ENCODE measurements at regions not wholly inside any gene's neighbourhood (a gene's known extent, or its start where the extent isn't known, plus 50 kb on each side); places are given as distances from the start of the nearest gene placed in this dataset.

DNA sequence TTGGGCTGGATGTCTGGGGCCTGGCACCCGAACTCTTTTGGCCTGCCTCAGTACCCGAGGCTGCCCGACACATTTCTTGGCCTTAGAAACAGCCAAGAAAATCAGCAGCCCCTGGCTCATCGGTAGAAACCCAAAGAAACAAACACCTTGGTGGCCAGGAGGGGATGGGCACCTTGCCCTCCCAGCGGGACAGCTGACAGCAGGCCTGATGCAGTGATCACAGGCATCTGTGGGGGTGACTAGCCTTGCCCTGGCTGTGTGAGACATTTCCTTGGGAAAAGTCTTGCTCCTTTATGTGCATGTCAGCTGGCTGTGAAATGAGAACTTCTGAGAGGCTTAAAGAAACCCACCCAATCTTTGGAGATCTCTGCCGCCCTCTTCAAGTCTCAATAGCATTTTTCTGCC, 60.9 kb downstream of the SMIM38 start:
- dilution Hi-C loops (cut with MboI; ENCODE audit: extremely low pct_ligation_motif_present, low sequenced_read_pairs) = no loop called here
- no peak overlapping the region for H3K27ac ChIP-seq (ENCODE audit: control insufficient read depth, insufficient read depth, low read length)

DNA sequence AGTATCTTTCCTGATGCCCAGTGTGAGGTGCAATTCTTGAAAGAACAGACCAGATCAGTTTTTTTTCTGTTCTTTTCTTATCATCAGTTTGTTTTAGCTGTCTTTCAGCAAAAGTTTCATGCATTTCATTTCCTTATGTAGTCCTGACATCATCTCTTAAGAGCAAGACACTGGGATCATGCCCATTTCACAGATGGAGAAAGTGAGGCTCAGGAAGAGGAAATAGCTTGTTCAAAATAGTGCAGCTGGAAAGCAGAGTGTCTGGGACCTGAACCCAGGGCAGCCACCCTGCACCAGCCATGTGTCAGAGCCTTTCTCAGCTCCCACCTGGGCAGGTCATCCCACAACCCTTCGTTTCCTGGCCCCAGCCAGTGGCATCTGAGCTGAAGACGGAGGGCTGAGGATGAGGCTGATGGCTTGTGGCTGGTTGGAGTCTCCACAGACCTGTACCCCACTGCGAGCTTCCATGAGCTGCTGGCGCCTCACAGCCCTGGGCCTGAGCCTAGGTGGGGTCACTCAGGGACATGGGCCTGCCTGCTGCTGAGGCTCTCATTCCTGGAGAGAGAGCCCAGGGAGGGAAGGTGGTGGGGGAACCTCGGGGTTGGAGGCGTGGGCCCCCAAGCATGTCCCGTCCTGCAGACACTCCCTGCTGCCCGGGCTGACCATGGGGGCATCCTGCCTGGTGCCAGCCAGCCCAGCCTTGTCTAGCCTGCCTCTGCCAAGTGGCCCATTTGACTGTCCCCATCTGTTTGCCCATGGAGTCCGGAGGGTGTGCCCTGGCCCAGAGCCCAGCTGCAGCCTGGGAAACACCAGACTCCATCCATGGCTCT, 61.8 kb downstream of the SMIM38 start:
- no peak for TF ChIP-seq EZH2 (IDR thresholded peaks at IDR 0.05; ENCODE audit: low read length)
- TF ChIP-seq, protein P1, sequence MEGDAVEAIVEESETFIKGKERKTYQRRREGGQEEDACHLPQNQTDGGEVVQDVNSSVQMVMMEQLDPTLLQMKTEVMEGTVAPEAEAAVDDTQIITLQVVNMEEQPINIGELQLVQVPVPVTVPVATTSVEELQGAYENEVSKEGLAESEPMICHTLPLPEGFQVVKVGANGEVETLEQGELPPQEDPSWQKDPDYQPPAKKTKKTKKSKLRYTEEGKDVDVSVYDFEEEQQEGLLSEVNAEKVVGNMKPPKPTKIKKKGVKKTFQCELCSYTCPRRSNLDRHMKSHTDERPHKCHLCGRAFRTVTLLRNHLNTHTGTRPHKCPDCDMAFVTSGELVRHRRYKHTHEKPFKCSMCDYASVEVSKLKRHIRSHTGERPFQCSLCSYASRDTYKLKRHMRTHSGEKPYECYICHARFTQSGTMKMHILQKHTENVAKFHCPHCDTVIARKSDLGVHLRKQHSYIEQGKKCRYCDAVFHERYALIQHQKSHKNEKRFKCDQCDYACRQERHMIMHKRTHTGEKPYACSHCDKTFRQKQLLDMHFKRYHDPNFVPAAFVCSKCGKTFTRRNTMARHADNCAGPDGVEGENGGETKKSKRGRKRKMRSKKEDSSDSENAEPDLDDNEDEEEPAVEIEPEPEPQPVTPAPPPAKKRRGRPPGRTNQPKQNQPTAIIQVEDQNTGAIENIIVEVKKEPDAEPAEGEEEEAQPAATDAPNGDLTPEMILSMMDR (optimal IDR thresholded peaks at IDR 0.05 in 1 of 3, IDR thresholded peaks at IDR 0.05 in 1 of 3, conservative IDR thresholded peaks at IDR 0.05 in 1 of 3; ENCODE audit: extremely low read depth in 1 of 3, insufficient read depth in 2 of 3, low read length in 3 of 3) = no peak
- dilution Hi-C loops (cut with MboI; ENCODE audit: extremely low pct_ligation_motif_present, low sequenced_read_pairs) = no loop called here

More for the DNA sequence above, 60.9 kb downstream of the SMIM38 start:
- H3K79me2 ChIP-seq (ENCODE audit: control insufficient read depth, insufficient read depth, low read length) = no peaks in the 10 kb centered on the region
- FAIRE-seq = no peak
- peaks cover 8% of the 10 kb centered on the region for H3K27me3 ChIP-seq (ENCODE audit: control insufficient read depth, extremely low read depth, insufficient read depth, low read length)
- no peak for DNase-seq (ENCODE audit: low read depth, low spot score)
- H3K9ac ChIP-seq (ENCODE audit: control insufficient read depth, extremely low read depth, insufficient read depth, low read length) = no peak overlapping the region
- H2AFZ ChIP-seq (ENCODE audit: control insufficient read depth, low read length) = no peak overlapping the region
- H4K20me1 ChIP-seq (ENCODE audit: control insufficient read depth, extremely low read depth, insufficient read depth, low read length) = no peaks in the 10 kb centered on the region
- TF ChIP-seq, protein P1 (optimal IDR thresholded peaks at IDR 0.05 in 1 of 3, IDR thresholded peaks at IDR 0.05 in 1 of 3, conservative IDR thresholded peaks at IDR 0.05 in 1 of 3; ENCODE audit: extremely low read depth in 1 of 3, insufficient read depth in 2 of 3, low read length in 3 of 3) = no peak
- TF ChIP-seq EZH2 (IDR thresholded peaks at IDR 0.05; ENCODE audit: low read length) = no peak
- no peaks in the 10 kb centered on the region for H3K36me3 ChIP-seq (ENCODE audit: control insufficient read depth in 2 of 2, extremely low read depth in 1 of 2, insufficient read depth in 2 of 2, low read length in 2 of 2)
- no peak overlapping the region for H3K4me2 ChIP-seq (ENCODE audit: control insufficient read depth, extremely low read depth, insufficient read depth, low read depth, low read length)
- H3K4me3 ChIP-seq (ENCODE audit: control insufficient read depth in 2 of 3, extremely low read depth in 1 of 3, insufficient read depth in 2 of 3, low read depth in 1 of 3, low read length in 3 of 3) = no peak overlapping the region
- H3K9me3 ChIP-seq (ENCODE audit: control insufficient read depth, low read depth, low read length) = no peaks in the 10 kb centered on the region
- H3K9me1 ChIP-seq (ENCODE audit: control insufficient read depth, extremely low read depth, insufficient read depth, low read length) = no peaks in the 10 kb centered on the region
- H3K4me1 ChIP-seq (ENCODE audit: control insufficient read depth, extremely low read depth, insufficient read depth, low read length) = peaks cover 10% of the 10 kb centered on the region

More for the DNA sequence above, 61.8 kb downstream of the SMIM38 start:
- Histone ChIP-seq H3K9me1 (ENCODE audit: control insufficient read depth, extremely low read depth, insufficient read depth, low read length) (no peaks in the 10 kb centered on the region), H3K79me2 (ENCODE audit: control insufficient read depth, insufficient read depth, low read length) (no peaks in the 10 kb centered on the region), H3K27me3 (ENCODE audit: control insufficient read depth, extremely low read depth, insufficient read depth, low read length) (peaks cover 8% of the 10 kb centered on the region), H3K4me3 (ENCODE audit: control insufficient read depth in 2 of 3, extremely low read depth in 1 of 3, insufficient read depth in 2 of 3, low read depth in 1 of 3, low read length in 3 of 3) (no peak overlapping the region), H3K9ac (ENCODE audit: control insufficient read depth, extremely low read depth, insufficient read depth, low read length) (no peak overlapping the region), H3K4me1 (ENCODE audit: control insufficient read depth, extremely low read depth, insufficient read depth, low read length) (peaks cover 10% of the 10 kb centered on the region), H3K36me3 (ENCODE audit: control insufficient read depth in 2 of 2, extremely low read depth in 1 of 2, insufficient read depth in 2 of 2, low read length in 2 of 2) (no peaks in the 10 kb centered on the region), H4K20me1 (ENCODE audit: control insufficient read depth, extremely low read depth, insufficient read depth, low read length) (no peaks in the 10 kb centered on the region), H2AFZ (ENCODE audit: control insufficient read depth, low read length) (no peak overlapping the region), H3K9me3 (ENCODE audit: control insufficient read depth, low read depth, low read length) (no peaks in the 10 kb centered on the region), H3K4me2 (ENCODE audit: control insufficient read depth, extremely low read depth, insufficient read depth, low read depth, low read length) (no peak overlapping the region), H3K27ac (ENCODE audit: control insufficient read depth, insufficient read depth, low read length) (no peak overlapping the region)
- DNase-seq (ENCODE audit: low read depth, low spot score) (no peak), FAIRE-seq (no peak)
